ENCODE measurements at regions not wholly inside any gene's neighbourhood (a gene's known extent, or its start where the extent isn't known, plus 50 kb on each side); places are given as distances from the start of the nearest gene placed in this dataset.

GRCh38 chr9:647522-647921, 194.0 kb upstream of the DMRT1 start:
- H3K27me3 Mint-ChIP-seq, result no peaks in the 10 kb centered on the region
- H3K4me3 Mint-ChIP-seq, result no peak overlapping the region
- no peak overlapping the region for H3K27ac Mint-ChIP-seq
- no peaks in the 10 kb centered on the region for H3K36me3 Mint-ChIP-seq
- no peaks in the 10 kb centered on the region for H3K9me3 Mint-ChIP-seq
- peaks cover 8 to 27% (median 15%) of the 10 kb centered on the region in 3 donors for H3K4me1 Mint-ChIP-seq

GRCh38 chr9:649128-650074, 192.1 kb upstream of the DMRT1 start:
- Mint-ChIP-seq H3K4me1 (peaks cover 9 to 38% (median 23%) of the 10 kb centered on the region in 3 donors), H3K36me3 (no peaks in the 10 kb centered on the region), H3K27ac (peak overlapping the region in 1 of 3 donors; percentile 2), H3K4me3 (peak overlapping the region in 3 of 4 donors; percentile 19 to 94 (median 55)), H3K27me3 (no peaks in the 10 kb centered on the region), H3K9me3 (no peaks in the 10 kb centered on the region)

GRCh38 chr9:650362-650761, 191.1 kb upstream of the DMRT1 start:
- Mint-ChIP-seq H3K27ac (peak overlapping the region in 2 of 3 donors; percentile 10 to 26), H3K4me1 (peaks cover 9 to 42% (median 25%) of the 10 kb centered on the region in 3 donors), H3K36me3 (no peaks in the 10 kb centered on the region), H3K9me3 (no peaks in the 10 kb centered on the region), H3K27me3 (no peaks in the 10 kb centered on the region), H3K4me3 (peak overlapping the region in 3 of 4 donors; percentile 42 to 94 (median 81))

- no peaks in the 10 kb centered on the region for H3K27me3 Mint-ChIP-seq
- no peak overlapping the region for H3K4me3 Mint-ChIP-seq
- no peaks in the 10 kb centered on the region for H3K36me3 Mint-ChIP-seq
- no peak overlapping the region for H3K27ac Mint-ChIP-seq
- H3K4me1 Mint-ChIP-seq, result peaks cover 9 to 37% (median 26%) of the 10 kb centered on the region in 3 donors
- no peaks in the 10 kb centered on the region for H3K9me3 Mint-ChIP-seq
Measured at GRCh38 chr9:651371-651770, 190.1 kb upstream of the DMRT1 start.

- no peak overlapping the region for H3K4me3 Mint-ChIP-seq
Measured at GRCh38 chr9:652914-653313, 188.6 kb upstream of the DMRT1 start.

GRCh38 chr9:653421-653820, 188.1 kb upstream of the DMRT1 start:
- no peaks in the 10 kb centered on the region for H3K36me3 Mint-ChIP-seq
- peaks cover 11 to 46% (median 37%) of the 10 kb centered on the region in 3 donors for H3K4me1 Mint-ChIP-seq
- H3K9me3 Mint-ChIP-seq, result no peaks in the 10 kb centered on the region
- no peaks in the 10 kb centered on the region for H3K27me3 Mint-ChIP-seq
- H3K27ac Mint-ChIP-seq, result no peak overlapping the region
- H3K4me3 Mint-ChIP-seq, result no peak overlapping the region

More at GRCh38 chr9:652914-653313, 188.6 kb upstream of the DMRT1 start:
- no peaks in the 10 kb centered on the region for H3K36me3 Mint-ChIP-seq
- H3K9me3 Mint-ChIP-seq, result no peaks in the 10 kb centered on the region
- peaks cover 11 to 46% (median 37%) of the 10 kb centered on the region in 3 donors for H3K4me1 Mint-ChIP-seq
- H3K27me3 Mint-ChIP-seq, result no peaks in the 10 kb centered on the region
- H3K27ac Mint-ChIP-seq, result no peak overlapping the region

- Mint-ChIP-seq H3K27ac (no peak overlapping the region), H3K9me3 (no peaks in the 10 kb centered on the region), H3K4me1 (peaks cover 11 to 46% (median 37%) of the 10 kb centered on the region in 3 donors), H3K27me3 (no peaks in the 10 kb centered on the region), H3K36me3 (no peaks in the 10 kb centered on the region), H3K4me3 (no peak overlapping the region)
Measured at GRCh38 chr9:653856-654387, 187.6 kb upstream of the DMRT1 start.

- Mint-ChIP-seq H3K27ac (no peak overlapping the region), H3K4me1 (peaks cover 6 to 40% (median 33%) of the 10 kb centered on the region in 3 donors), H3K36me3 (no peaks in the 10 kb centered on the region), H3K27me3 (no peaks in the 10 kb centered on the region), H3K9me3 (no peaks in the 10 kb centered on the region), H3K4me3 (no peak overlapping the region)
Measured at GRCh38 chr9:655875-656274, 185.6 kb upstream of the DMRT1 start.

- H3K4me1 Mint-ChIP-seq, result peaks cover 6 to 39% (median 33%) of the 10 kb centered on the region in 3 donors
- H3K27me3 Mint-ChIP-seq, result no peaks in the 10 kb centered on the region
- peak overlapping the region in 2 of 4 donors; percentile 30 to 34 for H3K4me3 Mint-ChIP-seq
- H3K36me3 Mint-ChIP-seq, result no peaks in the 10 kb centered on the region
- H3K9me3 Mint-ChIP-seq, result peaks cover 0 to 1% (median 0%) of the 10 kb centered on the region in 3 donors
- H3K27ac Mint-ChIP-seq, result peak overlapping the region in 2 of 3 donors; percentile 10 to 74
Measured at GRCh38 chr9:656926-657568, 184.4 kb upstream of the DMRT1 start.

GRCh38 chr9:659286-659685, 182.2 kb upstream of the DMRT1 start:
- Mint-ChIP-seq H3K36me3 (no peaks in the 10 kb centered on the region), H3K4me3 (no peak overlapping the region), H3K27me3 (no peaks in the 10 kb centered on the region), H3K9me3 (peaks cover 0 to 4% (median 0%) of the 10 kb centered on the region in 3 donors), H3K4me1 (peaks cover 5 to 25% (median 22%) of the 10 kb centered on the region in 3 donors), H3K27ac (no peak overlapping the region)

GRCh38 chr9:660227-660626, 181.3 kb upstream of the DMRT1 start:
- H3K4me1 Mint-ChIP-seq, result peaks cover 5 to 23% (median 17%) of the 10 kb centered on the region in 3 donors
- H3K27ac Mint-ChIP-seq, result no peak overlapping the region
- H3K4me3 Mint-ChIP-seq, result no peak overlapping the region
- no peaks in the 10 kb centered on the region for H3K36me3 Mint-ChIP-seq
- no peaks in the 10 kb centered on the region for H3K27me3 Mint-ChIP-seq
- H3K9me3 Mint-ChIP-seq, result peaks cover 0 to 4% (median 0%) of the 10 kb centered on the region in 3 donors

- Mint-ChIP-seq H3K9me3 (peaks cover 0 to 4% (median 2%) of the 10 kb centered on the region in 3 donors), H3K4me3 (no peak overlapping the region), H3K27me3 (no peaks in the 10 kb centered on the region), H3K27ac (no peak overlapping the region), H3K4me1 (peaks cover 3 to 8% (median 8%) of the 10 kb centered on the region in 3 donors), H3K36me3 (peaks cover 2% of the 10 kb centered on the region)
Measured at GRCh38 chr9:663541-663940, 178.0 kb upstream of the DMRT1 start.

GRCh38 chr9:665296-665695, 176.2 kb upstream of the DMRT1 start:
- no peak overlapping the region for H3K27ac Mint-ChIP-seq
- H3K27me3 Mint-ChIP-seq, result no peaks in the 10 kb centered on the region
- H3K9me3 Mint-ChIP-seq, result peaks cover 4 to 14% (median 9%) of the 10 kb centered on the region in 3 donors

GRCh38 chr9:671997-672396, 169.5 kb upstream of the DMRT1 start:
- Mint-ChIP-seq H3K4me1 (no peaks in the 10 kb centered on the region), H3K27ac (no peak overlapping the region), H3K27me3 (no peaks in the 10 kb centered on the region), H3K36me3 (peaks cover 11% of the 10 kb centered on the region), H3K9me3 (peaks cover 0 to 17% (median 9%) of the 10 kb centered on the region in 3 donors), H3K4me3 (no peak overlapping the region)

More at GRCh38 chr9:665296-665695, 176.2 kb upstream of the DMRT1 start:
- H3K36me3 Mint-ChIP-seq, result peaks cover 8% of the 10 kb centered on the region
- peaks cover 2 to 3% (median 3%) of the 10 kb centered on the region in 3 donors for H3K4me1 Mint-ChIP-seq
- H3K4me3 Mint-ChIP-seq, result no peak overlapping the region

- H3K36me3 Mint-ChIP-seq, result peaks cover 8% of the 10 kb centered on the region
- peaks cover 0 to 15% (median 9%) of the 10 kb centered on the region in 3 donors for H3K9me3 Mint-ChIP-seq
- H3K4me3 Mint-ChIP-seq, result no peak overlapping the region
- peaks cover 4% of the 10 kb centered on the region for H3K27me3 Mint-ChIP-seq
- H3K27ac Mint-ChIP-seq, result no peak overlapping the region
- peaks cover 0 to 3% (median 3%) of the 10 kb centered on the region in 3 donors for H3K4me1 Mint-ChIP-seq
Measured at GRCh38 chr9:672851-673250, 168.6 kb upstream of the DMRT1 start.
